NCI-H1092 treated with DMSO at 0.1 percent for 48 hours (cell line): ENCODE measurements at regions not wholly inside any gene's neighbourhood (a gene's known extent, or its start where the extent isn't known, plus 50 kb on each side); places are given as distances from the start of the nearest gene placed in this dataset.
A peak's percentile ranks its signal among the peaks of the same experiment; 100 is the strongest.
"Not testable (repeated sequence)": the region's sequence is repeated elsewhere in the genome, so short reads cannot be mapped to it uniquely, and the experiment has no call there.

Experiments used
- DNase-seq: peaks from one replicate; lab custom pipeline; 2025; lab: John Stamatoyannopoulos, UW

- DNase-seq: no peak
Measured at GRCh38 chrX:69431420-69431819, 72.7 kb upstream of the NALF2 start.

- no peak for DNase-seq
Measured at GRCh38 chrX:69430785-69431184, 73.3 kb upstream of the NALF2 start.

- DNase-seq: no peak
Measured at GRCh38 chrX:69429339-69430015, 74.6 kb upstream of the NALF2 start.

- DNase-seq: no peak
Measured at GRCh38 chrX:69428216-69428615, 75.9 kb upstream of the NALF2 start.

GRCh38 chrX:69424910-69425309 is 79.2 kb upstream of the NALF2 start:
- DNase-seq: no peak

GRCh38 chrX:69424161-69424560 is 80.0 kb upstream of the NALF2 start:
- DNase-seq: no peak

- DNase-seq: not testable (repeated sequence)
Measured at GRCh38 chrX:69422208-69422607, 81.9 kb upstream of the NALF2 start.

GRCh38 chrX:69415698-69416097 is 88.4 kb upstream of the NALF2 start:
- no peak for DNase-seq

- no peak for DNase-seq
Measured at GRCh38 chrX:69412661-69413060, 91.5 kb upstream of the NALF2 start.

GRCh38 chrX:69398881-69399280 is 105.2 kb upstream of the NALF2 start:
- no peak for DNase-seq

GRCh38 chrX:69396916-69397315 is 107.2 kb upstream of the NALF2 start:
- DNase-seq: no peak

- DNase-seq: no peak
Measured at GRCh38 chrX:69395306-69395705, 108.8 kb upstream of the NALF2 start.

GRCh38 chrX:69389101-69389501 is 115.0 kb upstream of the NALF2 start:
- no peak for DNase-seq

- peak; percentile 2 for DNase-seq
Measured at GRCh38 chrX:69388526-69388925, 115.6 kb upstream of the NALF2 start.

GRCh38 chrX:69387567-69388487 is 116.3 kb upstream of the NALF2 start:
- DNase-seq: peak; percentile 30

- no peak for DNase-seq
Measured at GRCh38 chrX:69386681-69387080, 117.4 kb upstream of the NALF2 start.

GRCh38 chrX:69379412-69379811 is 124.7 kb upstream of the NALF2 start:
- no peak for DNase-seq

GRCh38 chrX:69374569-69374968 is 129.6 kb upstream of the NALF2 start:
- DNase-seq: no peak

GRCh38 chrX:69372435-69372834 is 131.7 kb upstream of the NALF2 start:
- no peak for DNase-seq

- DNase-seq: no peak
Measured at GRCh38 chrX:69371159-69371558, 133.0 kb upstream of the NALF2 start.

GRCh38 chrX:69369999-69370398 is 134.1 kb upstream of the NALF2 start:
- DNase-seq: no peak

GRCh38 chrX:69366183-69366582 is 137.9 kb upstream of the NALF2 start:
- DNase-seq: no peak

GRCh38 chrX:69365755-69366154 is 138.4 kb upstream of the NALF2 start:
- DNase-seq: no peak
